ENCODE measurements at regions not wholly inside any gene's neighbourhood (a gene's known extent, or its start where the extent isn't known, plus 50 kb on each side); places are given as distances from the start of the nearest gene placed in this dataset.

DNA sequence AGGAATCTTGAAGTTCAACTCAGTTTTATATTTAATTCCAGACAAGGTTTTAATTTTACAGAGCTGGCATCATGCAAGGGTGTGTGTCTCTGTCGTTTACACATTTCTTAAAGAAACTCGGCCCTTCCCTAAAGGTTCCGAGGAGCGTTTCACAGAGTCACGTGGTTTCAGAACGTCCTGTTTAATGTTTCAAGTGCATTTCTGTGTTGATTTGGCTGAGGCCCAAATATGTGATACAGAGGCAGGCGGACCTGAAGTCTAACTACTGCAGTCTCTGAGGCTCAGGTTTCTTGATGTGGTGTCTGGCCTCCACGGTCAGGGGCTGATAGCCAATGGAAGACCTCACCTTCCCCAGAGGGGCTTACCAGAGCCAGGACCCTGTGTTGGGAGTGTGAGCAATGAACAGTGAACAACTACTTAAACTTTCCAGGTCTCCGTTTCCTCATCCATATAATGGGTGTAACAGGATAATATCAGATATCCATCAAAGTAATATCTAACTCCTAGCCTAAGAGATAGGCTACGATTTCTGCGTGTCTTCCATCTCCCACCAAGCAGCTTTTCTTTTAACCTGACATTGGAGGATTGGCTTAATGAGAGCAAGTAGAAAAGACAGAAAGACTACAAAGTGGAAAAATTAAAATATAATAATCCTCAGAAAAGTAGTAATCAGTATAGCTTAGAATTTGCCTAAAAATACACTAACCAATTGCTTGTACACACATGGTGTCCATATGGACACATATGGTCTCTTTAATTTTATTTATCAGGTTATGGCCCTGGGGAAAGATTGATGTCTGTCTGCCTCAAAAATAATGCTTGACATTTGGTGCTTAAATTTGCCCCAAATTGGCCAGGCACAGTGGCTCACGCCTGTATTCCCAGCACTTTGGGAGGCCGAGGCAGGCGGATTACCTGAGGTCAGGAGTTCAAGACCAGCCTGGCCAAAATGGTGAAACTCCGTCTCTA lies 50.0 kb upstream of the TRIM2 start:
- intact Hi-C loops (cut with DNase I) = no loop called here

More for the DNA sequence above, 50.0 kb upstream of the TRIM2 start:
- no peak for DNase-seq
- Histone ChIP-seq H3K27ac (peak overlapping the region in 1 of 5 donors; percentile 57), H3K4me1 (replicated peaks in 1 of 2) (peaks cover 17 to 19% of the 10 kb centered on the region in 2 donors), H3K4me3 (peak overlapping the region in 2 of 4 donors; percentile 56 to 65), H3K36me3 (replicated peaks in 1 of 2) (no peaks in the 10 kb centered on the region), H3K9me3 (replicated peaks in 1 of 3) (no peaks in the 10 kb centered on the region), H3K27me3 (peaks cover 5% of the 10 kb centered on the region)
- WGBS, 4 donors = 34 to 48% (median 43%) methylated on average over 12 to 15 of the region's 15 CpGs
- TF ChIP-seq, protein P1, sequence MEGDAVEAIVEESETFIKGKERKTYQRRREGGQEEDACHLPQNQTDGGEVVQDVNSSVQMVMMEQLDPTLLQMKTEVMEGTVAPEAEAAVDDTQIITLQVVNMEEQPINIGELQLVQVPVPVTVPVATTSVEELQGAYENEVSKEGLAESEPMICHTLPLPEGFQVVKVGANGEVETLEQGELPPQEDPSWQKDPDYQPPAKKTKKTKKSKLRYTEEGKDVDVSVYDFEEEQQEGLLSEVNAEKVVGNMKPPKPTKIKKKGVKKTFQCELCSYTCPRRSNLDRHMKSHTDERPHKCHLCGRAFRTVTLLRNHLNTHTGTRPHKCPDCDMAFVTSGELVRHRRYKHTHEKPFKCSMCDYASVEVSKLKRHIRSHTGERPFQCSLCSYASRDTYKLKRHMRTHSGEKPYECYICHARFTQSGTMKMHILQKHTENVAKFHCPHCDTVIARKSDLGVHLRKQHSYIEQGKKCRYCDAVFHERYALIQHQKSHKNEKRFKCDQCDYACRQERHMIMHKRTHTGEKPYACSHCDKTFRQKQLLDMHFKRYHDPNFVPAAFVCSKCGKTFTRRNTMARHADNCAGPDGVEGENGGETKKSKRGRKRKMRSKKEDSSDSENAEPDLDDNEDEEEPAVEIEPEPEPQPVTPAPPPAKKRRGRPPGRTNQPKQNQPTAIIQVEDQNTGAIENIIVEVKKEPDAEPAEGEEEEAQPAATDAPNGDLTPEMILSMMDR (IDR thresholded peaks at IDR 0.05) = no peak
- TF ChIP-seq POLR2A (IDR thresholded peaks at IDR 0.05) = no peak

Data from adrenal gland (tissue), 9 donors.